Kidney (tissue), 13 donors: ENCODE measurements at regions not wholly inside any gene's neighbourhood (a gene's known extent, or its start where the extent isn't known, plus 50 kb on each side); places are given as distances from the start of the nearest gene placed in this dataset.

ENCODE experiments used
- DNase-seq, 5 donors: peaks; one replicate each; pipeline ENCODE4 v3.0.0-alpha.2; 2013 to 2020
- FAIRE-seq: peaks from 2 replicates; lab custom pipeline; 2012; peaks lifted over from hg19 to GRCh38; lab: Jason Lieb, UNC
- H3K27ac ChIP-seq, 2 donors: one replicate each; pipeline ENCODE4 v1.7.0; 2013; ENCODE audit warnings: low read depth in 2 of 2, low read length in 2 of 2, inconsistent platforms in 1 of 2
- H3K27me3 ChIP-seq: one replicate; pipeline ENCODE4 v1.7.1; 2013; ENCODE audit warnings: low read length, inconsistent platforms; ENCODE audit not compliant: control insufficient read depth, insufficient read depth
- H3K36me3 ChIP-seq, 3 donors: one replicate each; pipeline versions ENCODE4 v1.7.0 to v1.7.1; 2013; ENCODE audit warnings: low read length in 3 of 3, control low read depth in 1 of 3, inconsistent platforms in 1 of 3; ENCODE audit not compliant: insufficient read depth in 3 of 3, control insufficient read depth in 2 of 3
- H3K4me1 ChIP-seq, 3 donors: one replicate each; pipeline versions ENCODE4 v1.7.0 to v1.7.1; 2013; ENCODE audit warnings: low read length in 3 of 3, inconsistent platforms in 1 of 3, low read depth in 1 of 3; ENCODE audit not compliant: control insufficient read depth in 2 of 3, insufficient read depth in 2 of 3
- H3K4me3 ChIP-seq, 3 donors: one replicate each; pipeline versions ENCODE4 v1.7.0 to v1.8.1; 2013; ENCODE audit warnings: low read length in 3 of 3, control low read depth in 1 of 3, inconsistent platforms in 1 of 3
- H3K9ac ChIP-seq, 3 donors: one replicate each; pipeline versions ENCODE4 v1.7.0 to v1.7.1; 2013; ENCODE audit warnings: low read length in 3 of 3, control low read depth in 1 of 3, inconsistent platforms in 1 of 3
- H3K9me3 ChIP-seq, 3 donors: one replicate each; pipeline versions ENCODE4 v1.7.0 to v1.7.1; 2013; ENCODE audit warnings: low read length in 3 of 3, control low read depth in 1 of 3, inconsistent platforms in 1 of 3; ENCODE audit not compliant: control insufficient read depth in 2 of 3, insufficient read depth in 1 of 3
- CTCF ChIP-seq: IDR thresholded peaks from 3 replicates; pipeline ENCODE4 v1.5.1; 2012; ENCODE audit warnings: mild to moderate bottlenecking, moderate library complexity, borderline replicate concordance; ENCODE audit not compliant: insufficient read depth; ENCODE audit errors: extremely low read depth
- intact Hi-C: fragments of 100-400 bp; cut with DNase I; formaldehyde crosslinking; loops from one replicate; pipeline ENCODE4 v1.11.1; 2022
- donor health status: control.
- donor health status: control.
- donor health status: control.
- donor health status: control.
- donor health status: control.
- donor health status: DM: yes; HTN: yes; CAD: no.
- donor health status: Normal renal cell carcinoma (clear cell type).

- Histone ChIP-seq H3K9me3 (no peaks in the 10 kb centered on the region), H3K27me3 (no peaks in the 10 kb centered on the region), H3K9ac (no peak overlapping the region), H3K27ac (peak overlapping the region in 1 of 2 donors; percentile 2), H3K36me3 (no peaks in the 10 kb centered on the region), H3K4me3 (no peak overlapping the region), H3K4me1 (peaks cover 0 to 19% (median 15%) of the 10 kb centered on the region in 3 donors)
- no peak for TF ChIP-seq CTCF
- no peak for FAIRE-seq
- intact Hi-C loops: no loop called here
- DNase-seq: peak in 1 of 5 donors; percentile 29
Observed at GRCh38 chr14:50040401-50040775, 76.0 kb downstream of the VCPKMT start.

GRCh38 chr14:50040895-50041465 lies 75.4 kb downstream of the VCPKMT start:
- no peak for DNase-seq
- Histone ChIP-seq H3K4me3 (no peak overlapping the region), H3K4me1 (peaks cover 0 to 21% (median 18%) of the 10 kb centered on the region in 3 donors), H3K36me3 (no peaks in the 10 kb centered on the region), H3K27me3 (no peaks in the 10 kb centered on the region), H3K9me3 (no peaks in the 10 kb centered on the region), H3K27ac (peak overlapping the region in 1 of 2 donors; percentile 2), H3K9ac (no peak overlapping the region)
- no peak for TF ChIP-seq CTCF
- FAIRE-seq: no peak
- intact Hi-C loops: no loop called here

- Histone ChIP-seq H3K36me3 (no peaks in the 10 kb centered on the region), H3K9me3 (no peaks in the 10 kb centered on the region), H3K4me3 (no peak overlapping the region), H3K27ac (no peak overlapping the region), H3K9ac (no peak overlapping the region), H3K27me3 (no peaks in the 10 kb centered on the region), H3K4me1 (peaks cover 0 to 21% (median 18%) of the 10 kb centered on the region in 3 donors)
- intact Hi-C loops: no loop called here
- no peak for TF ChIP-seq CTCF
- no peak for FAIRE-seq
- no peak for DNase-seq
Observed at GRCh38 chr14:50041980-50042379, 74.4 kb downstream of the VCPKMT start.
